Smooth muscle cell (in vitro differentiated cells): ENCODE measurements at regions not wholly inside any gene's neighbourhood (a gene's known extent, or its start where the extent isn't known, plus 50 kb on each side); places are given as distances from the start of the nearest gene placed in this dataset.

Experiments
- DNase-seq: peaks from one replicate; lab custom pipeline; 2025; ENCODE audit not compliant: unreplicated experiment; lab: John Stamatoyannopoulos, UW
- H2AFZ ChIP-seq: fragments of 200-600 bp; sonication (generic); 2 replicates; pipeline ENCODE4 v1.6.0; 2016; ENCODE audit warnings: antibody characterized with exemption, low read depth, mild to moderate bottlenecking
- H3F3A ChIP-seq: fragments of 200-600 bp; sonication (generic); 2 replicates; pipeline ENCODE4 v1.6.0; 2017; ENCODE audit warnings: antibody characterized with exemption, low read depth
- H3K27ac ChIP-seq: fragments of 200-600 bp; sonication (generic); 2 replicates; pipeline ENCODE4 v1.5.1; 2016; ENCODE audit warnings: low read depth, mild to moderate bottlenecking
- H3K27me3 ChIP-seq: fragments of 200-600 bp; sonication (generic); 2 replicates; pipeline ENCODE4 v1.6.1; 2016; ENCODE audit warnings: low read depth, mild to moderate bottlenecking
- H3K36me3 ChIP-seq: fragments of 200-600 bp; sonication (generic); 2 replicates; pipeline ENCODE4 v1.5.1; 2016; ENCODE audit warnings: low read depth
- H3K4me1 ChIP-seq: fragments of 200-600 bp; sonication (generic); 2 replicates; pipeline ENCODE4 v1.5.1; 2016; ENCODE audit warnings: low read depth
- H3K4me2 ChIP-seq: fragments of 200-600 bp; sonication (generic); 2 replicates; pipeline ENCODE4 v1.6.0; 2016; ENCODE audit warnings: mild to moderate bottlenecking
- H3K4me3 ChIP-seq: fragments of 200-600 bp; sonication (generic); 2 replicates; pipeline ENCODE4 v1.5.1; 2016; ENCODE audit warnings: mild to moderate bottlenecking
- H3K79me2 ChIP-seq: fragments of 200-600 bp; sonication (generic); 2 replicates; pipeline ENCODE4 v1.6.0; 2016; ENCODE audit warnings: low read depth, mild to moderate bottlenecking
- H3K9ac ChIP-seq: fragments of 200-600 bp; sonication (generic); 2 replicates; pipeline ENCODE4 v1.6.0; 2016; ENCODE audit warnings: low read depth
- H3K9me3 ChIP-seq: fragments of 200-600 bp; sonication (generic); replicated peaks from 2 replicates; pipeline ENCODE4 v1.5.1; 2016; ENCODE audit warnings: low read depth
- H4K20me1 ChIP-seq: fragments of 200-600 bp; sonication (generic); 2 replicates; pipeline ENCODE4 v1.6.0; 2016; ENCODE audit warnings: low read depth
- WGBS: methylation state at CpG from one replicate; pipeline ENCODE4 v1.1.7; 2016; ENCODE audit warnings: low lambda C conversion rate; 5-methylcytosine and 5-hydroxymethylcytosine counted together
- TF ChIP-seq, protein P1 (sequence below): fragments of 200-600 bp; sonication (generic); IDR thresholded peaks from 2 replicates; pipeline ENCODE4 v1.5.1; 2017; ENCODE audit warnings: borderline replicate concordance, mild to moderate bottlenecking, antibody characterized with exemption; ENCODE audit not compliant: insufficient read depth, poor library complexity, severe bottlenecking

DNA sequence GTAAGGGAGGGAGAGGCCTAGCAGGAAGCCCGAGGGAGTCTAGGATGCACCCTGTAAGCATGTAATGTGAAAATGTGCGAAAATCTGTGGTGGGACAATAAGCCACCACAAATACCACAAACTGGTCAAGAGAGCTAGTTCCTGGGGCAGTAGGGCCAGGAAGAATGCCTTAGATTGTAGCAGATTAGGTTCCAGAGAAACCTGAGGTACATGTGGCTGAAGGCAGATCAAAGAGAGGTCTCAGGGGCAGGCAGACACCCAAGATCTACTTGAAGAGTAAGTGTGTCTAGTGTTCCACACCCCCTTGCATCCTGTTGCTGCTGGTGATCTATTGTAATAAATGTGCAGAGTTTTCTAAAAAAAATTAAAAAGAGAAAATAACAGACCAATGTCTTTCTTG is 1677.3 kb upstream of the CDH6 start:
- no peaks in the 10 kb centered on the region for H3K9me3 ChIP-seq
- H3F3A ChIP-seq = no peaks in the 10 kb centered on the region
- no peaks in the 10 kb centered on the region for H4K20me1 ChIP-seq
- no peaks in the 10 kb centered on the region for H3K27me3 ChIP-seq
- no peaks in the 10 kb centered on the region for H3K36me3 ChIP-seq
- H3K79me2 ChIP-seq = no peaks in the 10 kb centered on the region
- TF ChIP-seq, protein P1, sequence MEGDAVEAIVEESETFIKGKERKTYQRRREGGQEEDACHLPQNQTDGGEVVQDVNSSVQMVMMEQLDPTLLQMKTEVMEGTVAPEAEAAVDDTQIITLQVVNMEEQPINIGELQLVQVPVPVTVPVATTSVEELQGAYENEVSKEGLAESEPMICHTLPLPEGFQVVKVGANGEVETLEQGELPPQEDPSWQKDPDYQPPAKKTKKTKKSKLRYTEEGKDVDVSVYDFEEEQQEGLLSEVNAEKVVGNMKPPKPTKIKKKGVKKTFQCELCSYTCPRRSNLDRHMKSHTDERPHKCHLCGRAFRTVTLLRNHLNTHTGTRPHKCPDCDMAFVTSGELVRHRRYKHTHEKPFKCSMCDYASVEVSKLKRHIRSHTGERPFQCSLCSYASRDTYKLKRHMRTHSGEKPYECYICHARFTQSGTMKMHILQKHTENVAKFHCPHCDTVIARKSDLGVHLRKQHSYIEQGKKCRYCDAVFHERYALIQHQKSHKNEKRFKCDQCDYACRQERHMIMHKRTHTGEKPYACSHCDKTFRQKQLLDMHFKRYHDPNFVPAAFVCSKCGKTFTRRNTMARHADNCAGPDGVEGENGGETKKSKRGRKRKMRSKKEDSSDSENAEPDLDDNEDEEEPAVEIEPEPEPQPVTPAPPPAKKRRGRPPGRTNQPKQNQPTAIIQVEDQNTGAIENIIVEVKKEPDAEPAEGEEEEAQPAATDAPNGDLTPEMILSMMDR = no peak
- no peak overlapping the region for H3K4me3 ChIP-seq
- no peaks in the 10 kb centered on the region for H3K4me1 ChIP-seq
- no peak overlapping the region for H2AFZ ChIP-seq
- H3K9ac ChIP-seq = no peak overlapping the region
- no peak overlapping the region for H3K27ac ChIP-seq
- WGBS = 75% methylated on average over 2 of the region's 2 CpGs
- no peak overlapping the region for H3K4me2 ChIP-seq
- no peak for DNase-seq

DNA sequence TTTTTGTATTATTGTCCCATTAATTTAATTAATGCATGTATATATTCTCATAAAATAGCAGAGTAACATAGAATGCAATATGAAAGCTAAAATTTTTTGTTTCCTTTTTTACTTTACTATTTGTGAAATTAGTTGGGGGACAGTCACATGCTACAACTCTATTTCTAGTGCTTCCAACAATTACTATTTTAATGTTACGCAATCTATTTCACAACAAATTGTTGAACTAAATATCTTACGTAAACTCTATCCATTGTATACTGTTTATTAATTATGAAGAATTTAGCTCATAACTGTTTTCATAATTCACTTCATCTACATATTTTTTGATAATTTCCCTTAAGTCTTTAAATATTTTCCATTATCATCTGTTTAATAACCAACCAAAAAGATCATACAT is 1685.4 kb upstream of the CDH6 start:
- H3K27ac ChIP-seq = no peak overlapping the region
- no peaks in the 10 kb centered on the region for H3K79me2 ChIP-seq
- no peak overlapping the region for H3K4me3 ChIP-seq
- no peaks in the 10 kb centered on the region for H3K9me3 ChIP-seq
- DNase-seq = no peak
- TF ChIP-seq, protein P1 = no peak
- H3K4me1 ChIP-seq = no peaks in the 10 kb centered on the region
- H3K9ac ChIP-seq = no peak overlapping the region
- WGBS = 91% methylated on average over 2 of the region's 2 CpGs
- H3K4me2 ChIP-seq = no peak overlapping the region
- H3K27me3 ChIP-seq = no peaks in the 10 kb centered on the region
- H3K36me3 ChIP-seq = no peaks in the 10 kb centered on the region
- no peaks in the 10 kb centered on the region for H4K20me1 ChIP-seq
- no peak overlapping the region for H2AFZ ChIP-seq
- H3F3A ChIP-seq = no peaks in the 10 kb centered on the region

DNA sequence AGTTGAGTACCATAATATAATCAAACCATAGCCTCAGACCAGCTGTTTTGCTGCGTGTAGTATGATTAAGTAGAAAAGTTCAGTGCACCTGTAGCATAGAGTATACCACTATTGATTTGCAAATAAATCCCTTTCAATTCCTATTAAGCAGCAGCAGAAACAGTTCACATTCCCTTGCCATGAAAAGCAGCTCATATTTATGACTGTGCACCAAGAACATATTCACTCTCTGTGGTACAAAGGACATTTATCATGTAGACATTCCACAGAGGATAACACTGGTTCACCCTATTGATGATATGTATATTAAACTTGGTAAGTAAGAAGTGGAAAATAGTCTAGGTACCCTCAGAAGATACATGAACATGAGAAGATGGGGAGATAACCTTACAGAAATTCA is 1689.1 kb upstream of the CDH6 start:
- 88% methylated on average over 1 of the region's 1 CpG for WGBS
- Histone ChIP-seq H4K20me1 (no peaks in the 10 kb centered on the region), H3K4me2 (no peak overlapping the region), H3K36me3 (no peaks in the 10 kb centered on the region), H3K4me1 (no peaks in the 10 kb centered on the region), H3K27ac (no peak overlapping the region), H3K27me3 (no peaks in the 10 kb centered on the region), H3K4me3 (no peak overlapping the region), H2AFZ (no peak overlapping the region), H3F3A (no peaks in the 10 kb centered on the region), H3K79me2 (no peaks in the 10 kb centered on the region), H3K9ac (no peak overlapping the region), H3K9me3 (no peaks in the 10 kb centered on the region)
- no peak for DNase-seq
- TF ChIP-seq, protein P1 = no peak

DNA sequence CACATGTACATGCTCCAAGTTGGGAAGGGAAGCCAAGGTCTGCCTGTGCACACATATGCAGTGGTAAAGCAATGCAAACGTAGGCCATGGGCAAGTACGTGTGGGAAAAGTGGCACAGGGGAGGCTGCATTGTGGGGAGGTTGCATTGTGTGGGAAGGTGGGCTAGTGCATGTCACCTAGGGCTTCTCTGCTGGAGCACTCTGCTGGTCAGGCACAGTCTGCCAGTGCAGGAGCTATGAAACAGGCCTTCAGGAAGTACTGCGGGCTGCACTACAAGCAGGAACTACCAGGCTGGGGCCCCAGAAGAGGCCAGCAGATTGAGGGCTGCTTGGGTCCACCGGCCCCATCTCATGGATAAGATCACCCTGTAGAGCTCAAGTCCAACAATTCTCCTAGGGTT is 1694.6 kb upstream of the CDH6 start:
- Histone ChIP-seq H3K9ac (no peak overlapping the region), H3K79me2 (no peaks in the 10 kb centered on the region), H2AFZ (no peak overlapping the region), H3K27me3 (no peaks in the 10 kb centered on the region), H3K4me1 (no peaks in the 10 kb centered on the region), H3K36me3 (no peaks in the 10 kb centered on the region), H3F3A (no peaks in the 10 kb centered on the region), H3K4me2 (no peak overlapping the region), H4K20me1 (no peaks in the 10 kb centered on the region), H3K4me3 (no peak overlapping the region), H3K9me3 (no peaks in the 10 kb centered on the region), H3K27ac (no peak overlapping the region)
- TF ChIP-seq, protein P1 = no peak
- WGBS = 91% methylated on average over 4 of the region's 4 CpGs
- DNase-seq = no peak
